IMR-90 (cell line): ENCODE measurements at regions not wholly inside any gene's neighbourhood (a gene's known extent, or its start where the extent isn't known, plus 50 kb on each side); places are given as distances from the start of the nearest gene placed in this dataset.
"Not testable (repeated sequence)": the region's sequence is repeated elsewhere in the genome, so short reads cannot be mapped to it uniquely, and the experiment has no call there.

ENCODE experiments used
- CTCF ChIP-seq: conservative IDR thresholded peaks from 2 replicates; pipeline ENCODE4 v1.5.1; 2012; ENCODE audit warnings: mild to moderate bottlenecking, low read depth, low read length, improper control_type of control experiment
- POLR2A ChIP-seq: IDR thresholded peaks from 2 replicates; pipeline ENCODE4 v1.6.1; 2012; ENCODE audit warnings: mild to moderate bottlenecking, low read depth, low read length
- RCOR1 ChIP-seq: IDR thresholded peaks from 2 replicates; pipeline ENCODE4 v1.6.1; 2012; ENCODE audit warnings: mild to moderate bottlenecking, low read length, improper control_type of control experiment; ENCODE audit not compliant: insufficient replicate concordance

GRCh38 chr21:6157515-6157914, 4363.9 kb upstream of the TPTE start:
- TF ChIP-seq POLR2A, CTCF, RCOR1: not testable (repeated sequence)
